ENCODE measurements at regions not wholly inside any gene's neighbourhood (a gene's known extent, or its start where the extent isn't known, plus 50 kb on each side); places are given as distances from the start of the nearest gene placed in this dataset.

DNA sequence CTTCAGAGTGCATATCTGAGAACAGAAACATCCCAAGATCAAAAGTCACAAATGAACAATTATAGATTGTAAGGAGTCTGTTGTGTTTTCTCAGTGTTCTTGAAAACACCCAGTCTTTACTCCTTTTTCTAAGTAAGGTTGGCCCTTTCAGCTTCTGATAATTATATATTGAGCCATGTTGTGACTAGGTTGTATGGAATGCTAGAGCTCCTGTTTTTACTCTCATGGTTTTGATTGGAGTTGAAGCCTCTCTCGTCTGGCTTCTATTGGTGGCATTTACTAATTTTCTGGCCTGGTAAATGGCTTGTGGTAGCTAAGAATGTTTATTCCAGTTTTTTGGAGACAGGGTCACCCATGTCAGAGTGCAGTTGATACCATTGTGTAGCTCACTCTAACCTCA, 84.7 kb downstream of the NDUFS5 start:
- Histone ChIP-seq H3K36me3 (no peaks in the 10 kb centered on the region), H3K4me1 (peaks cover 84% of the 10 kb centered on the region), H3K4me3 (no peak overlapping the region), H3K27me3 (no peaks in the 10 kb centered on the region), H3K9me3 (no peaks in the 10 kb centered on the region), H3K27ac (peak overlapping the region; percentile 47)
- intact Hi-C loops (cut with DNase I) = no loop called here
- DNase-seq = no peak
- TF ChIP-seq, protein P1, sequence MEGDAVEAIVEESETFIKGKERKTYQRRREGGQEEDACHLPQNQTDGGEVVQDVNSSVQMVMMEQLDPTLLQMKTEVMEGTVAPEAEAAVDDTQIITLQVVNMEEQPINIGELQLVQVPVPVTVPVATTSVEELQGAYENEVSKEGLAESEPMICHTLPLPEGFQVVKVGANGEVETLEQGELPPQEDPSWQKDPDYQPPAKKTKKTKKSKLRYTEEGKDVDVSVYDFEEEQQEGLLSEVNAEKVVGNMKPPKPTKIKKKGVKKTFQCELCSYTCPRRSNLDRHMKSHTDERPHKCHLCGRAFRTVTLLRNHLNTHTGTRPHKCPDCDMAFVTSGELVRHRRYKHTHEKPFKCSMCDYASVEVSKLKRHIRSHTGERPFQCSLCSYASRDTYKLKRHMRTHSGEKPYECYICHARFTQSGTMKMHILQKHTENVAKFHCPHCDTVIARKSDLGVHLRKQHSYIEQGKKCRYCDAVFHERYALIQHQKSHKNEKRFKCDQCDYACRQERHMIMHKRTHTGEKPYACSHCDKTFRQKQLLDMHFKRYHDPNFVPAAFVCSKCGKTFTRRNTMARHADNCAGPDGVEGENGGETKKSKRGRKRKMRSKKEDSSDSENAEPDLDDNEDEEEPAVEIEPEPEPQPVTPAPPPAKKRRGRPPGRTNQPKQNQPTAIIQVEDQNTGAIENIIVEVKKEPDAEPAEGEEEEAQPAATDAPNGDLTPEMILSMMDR (IDR thresholded peaks at IDR 0.05) = no peak
- ATAC-seq = no peak

DNA sequence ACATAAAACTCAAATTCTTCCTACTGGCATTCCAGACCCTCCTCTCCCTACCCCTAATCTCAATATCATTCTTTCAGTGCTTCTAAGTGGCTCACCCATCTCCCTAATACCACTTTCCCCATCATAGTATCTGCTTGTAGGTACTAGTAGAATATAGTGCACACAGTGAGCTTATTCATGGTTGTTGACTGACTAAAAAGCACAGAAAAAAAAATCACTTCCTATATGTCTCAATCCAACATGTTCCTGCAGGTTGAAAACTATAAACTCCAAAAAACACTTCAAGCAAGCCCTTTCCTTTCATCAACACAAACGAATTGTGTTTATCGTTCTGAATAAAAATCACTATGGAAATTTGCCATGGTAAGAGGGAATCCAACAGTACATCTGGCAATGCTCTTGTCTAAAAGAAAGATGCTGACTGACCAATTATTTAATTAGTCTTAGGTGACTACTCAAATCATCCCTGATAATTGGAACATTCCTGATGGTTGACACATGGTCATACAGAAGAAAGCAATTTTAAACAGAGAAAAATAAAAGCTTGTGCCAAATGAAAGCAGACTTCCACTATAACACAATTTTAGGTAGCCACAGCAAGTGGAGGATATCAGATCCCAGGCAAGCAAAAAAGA, 87.1 kb downstream of the NDUFS5 start:
- no peak overlapping the region for H3K27ac ChIP-seq
- intact Hi-C loops (cut with DNase I) = no loop called here

DNA sequence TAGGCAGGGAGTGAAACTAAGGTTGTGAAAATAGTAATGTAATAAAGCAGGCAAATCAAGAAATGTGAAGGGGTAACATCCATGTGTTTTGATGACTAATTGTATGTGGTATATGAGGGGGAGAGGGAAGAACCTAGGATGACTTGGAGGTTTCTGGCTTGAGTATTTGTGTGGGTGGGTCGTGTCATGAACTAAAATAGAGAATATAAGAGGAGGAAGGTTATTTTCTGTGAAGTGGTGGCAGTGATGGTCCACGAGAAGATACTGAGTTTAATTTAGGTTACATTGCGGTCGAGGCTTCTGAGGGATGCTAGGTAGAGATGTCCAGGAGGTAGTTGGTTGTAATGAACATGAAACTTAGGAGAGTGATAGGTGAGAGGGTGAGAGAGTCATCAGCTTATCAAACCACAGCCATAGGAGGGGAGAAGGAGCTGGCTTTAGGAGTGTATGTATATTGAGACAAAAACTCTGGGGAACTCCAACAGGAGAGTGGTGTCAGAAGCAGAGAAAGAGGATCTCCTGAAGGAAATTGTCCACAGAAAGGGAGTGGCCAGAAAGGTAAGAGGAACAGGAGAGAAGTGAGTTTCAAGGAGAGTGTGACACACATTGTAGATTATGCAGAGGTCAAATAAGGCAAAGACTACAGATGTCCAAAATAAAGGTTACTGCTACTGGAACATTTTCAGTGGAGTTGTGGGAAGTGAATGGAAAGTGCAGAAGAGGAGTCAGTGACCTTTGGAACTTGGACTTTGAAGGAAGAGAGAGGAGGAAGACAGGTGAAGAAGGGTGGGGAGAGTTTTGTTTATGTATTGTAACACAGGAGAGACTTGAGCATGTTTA, 89.0 kb upstream of the MACF1 start:
- Histone ChIP-seq H3K4me1 (peaks cover 69% of the 10 kb centered on the region), H3K27ac (no peak overlapping the region), H3K27me3 (no peaks in the 10 kb centered on the region), H3K9me3 (no peaks in the 10 kb centered on the region), H3K36me3 (no peaks in the 10 kb centered on the region), H3K4me3 (no peak overlapping the region)
- no peak for DNase-seq
- ATAC-seq = peak; percentile 49
- TF ChIP-seq, protein P1 (IDR thresholded peaks at IDR 0.05) = no peak
- intact Hi-C loops (cut with DNase I) = no loop called here

More for the DNA sequence above, 87.1 kb downstream of the NDUFS5 start:
- H3K4me3 ChIP-seq = no peak overlapping the region
- TF ChIP-seq, protein P1 (IDR thresholded peaks at IDR 0.05) = no peak
- no peak for ATAC-seq
- H3K9me3 ChIP-seq = no peaks in the 10 kb centered on the region
- H3K27me3 ChIP-seq = no peaks in the 10 kb centered on the region
- H3K4me1 ChIP-seq = peaks cover 89% of the 10 kb centered on the region
- no peak for DNase-seq
- no peaks in the 10 kb centered on the region for H3K36me3 ChIP-seq

DNA sequence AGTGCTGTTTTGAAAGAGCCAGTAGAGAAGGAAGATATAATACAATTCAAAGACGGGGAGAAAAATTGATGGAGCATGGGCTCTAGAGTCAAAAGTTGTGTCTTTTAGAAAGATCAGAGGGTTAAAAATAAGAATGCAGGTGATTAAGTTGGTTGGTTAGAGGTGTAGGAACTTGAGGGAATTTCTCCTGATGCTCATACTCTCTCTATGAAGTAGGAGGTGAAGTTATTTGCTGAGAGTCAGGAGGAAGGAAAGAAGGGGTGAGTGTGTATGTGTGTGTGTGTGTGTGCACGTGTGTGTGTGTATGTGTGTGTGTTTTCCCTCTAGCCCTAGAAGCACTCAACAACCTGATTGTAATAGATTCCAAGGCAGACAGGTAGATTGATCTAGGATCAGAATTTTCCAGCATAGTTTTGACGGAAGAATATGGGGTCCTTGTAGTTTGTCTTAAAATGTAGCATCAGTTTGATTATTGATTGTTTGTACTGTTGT, 88.3 kb upstream of the MACF1 start:
- Histone ChIP-seq H3K4me3 (no peak overlapping the region), H3K4me1 (peaks cover 62% of the 10 kb centered on the region), H3K9me3 (no peaks in the 10 kb centered on the region), H3K36me3 (no peaks in the 10 kb centered on the region), H3K27me3 (no peaks in the 10 kb centered on the region), H3K27ac (no peak overlapping the region)
- TF ChIP-seq, protein P1 (IDR thresholded peaks at IDR 0.05) = no peak
- intact Hi-C loops (cut with DNase I) = no loop called here
- DNase-seq (no peak), ATAC-seq (no peak)

DNA sequence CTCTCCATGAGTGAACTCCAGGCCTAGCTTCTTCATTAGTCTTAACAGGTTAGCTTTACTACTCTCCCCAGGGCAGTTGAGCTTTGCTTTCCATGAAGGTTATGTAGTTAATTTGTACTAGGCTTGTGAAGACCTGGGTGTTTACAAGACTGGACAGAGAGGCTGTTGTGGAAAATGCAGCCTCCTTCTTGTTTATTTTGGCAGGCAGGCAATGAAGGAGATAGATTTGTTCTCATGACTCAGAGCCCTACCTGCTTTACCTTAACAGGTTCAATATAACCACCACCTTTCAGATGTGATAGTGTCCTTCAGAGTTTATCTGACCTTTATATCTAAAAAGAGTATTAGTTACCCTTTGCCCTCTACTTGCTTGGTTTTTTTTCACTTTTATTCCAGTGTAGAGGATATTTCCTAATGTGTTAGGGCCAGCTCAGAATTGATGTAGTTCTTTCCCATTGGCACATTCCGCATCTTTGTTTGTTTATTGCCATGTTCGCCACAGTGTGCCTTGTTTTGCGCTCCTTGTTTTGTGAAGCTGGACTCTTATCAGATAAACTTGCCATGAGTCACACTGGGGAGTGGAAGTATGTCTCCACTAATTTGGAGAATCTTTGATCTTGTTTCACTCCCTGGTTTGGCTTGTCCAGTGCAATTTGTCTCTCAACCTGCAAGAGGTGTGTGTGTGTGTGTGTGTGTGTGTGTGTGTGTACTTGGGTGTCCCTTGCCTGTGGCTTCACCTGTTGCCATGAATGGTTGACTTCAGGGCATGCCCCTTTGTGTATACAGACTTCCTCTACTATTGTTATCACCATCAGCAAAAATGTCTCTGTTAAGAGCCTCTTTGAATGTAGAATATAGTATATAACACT, 87.4 kb upstream of the MACF1 start:
- Histone ChIP-seq H3K4me3 (no peak overlapping the region), H3K36me3 (no peaks in the 10 kb centered on the region), H3K4me1 (peaks cover 53% of the 10 kb centered on the region), H3K9me3 (no peaks in the 10 kb centered on the region), H3K27me3 (no peaks in the 10 kb centered on the region), H3K27ac (no peak overlapping the region)
- DNase-seq = no peak
- ATAC-seq = no peak
- TF ChIP-seq, protein P1 (IDR thresholded peaks at IDR 0.05) = no peak
- intact Hi-C loops (cut with DNase I) = no loop called here

Data from upper lobe of right lung (tissue), 1 donor.